Transverse colon (tissue), 4 donors: ENCODE measurements at regions not wholly inside any gene's neighbourhood (a gene's known extent, or its start where the extent isn't known, plus 50 kb on each side); places are given as distances from the start of the nearest gene placed in this dataset.
A peak's percentile ranks its signal among the peaks of the same experiment; 100 is the strongest.

ENCODE experiments used
- DNase-seq: peaks from one replicate; pipeline ENCODE4 v3.0.0-alpha.2; 2019
- H3K27ac ChIP-seq, 4 donors: fragments of 200-600 bp; sonication (generic); 2 replicates each; pipeline ENCODE4 v1.5.1; 2016 to 2018; ENCODE audit warnings: inconsistent platforms in 4 of 4
- H3K27me3 ChIP-seq: fragments of 200-600 bp; sonication (generic); 2 replicates; pipeline ENCODE4 v1.5.1; 2017; ENCODE audit warnings: inconsistent platforms
- H3K36me3 ChIP-seq, 4 donors: fragments of 200-600 bp; sonication (generic); 2 replicates each; pipeline ENCODE4 v1.5.1; 2017 to 2019; ENCODE audit warnings: inconsistent platforms in 4 of 4
- H3K4me1 ChIP-seq, 4 donors: fragments of 200-600 bp; sonication (generic); 2 replicates each; pipeline ENCODE4 v1.5.1; 2017 to 2020; ENCODE audit warnings: inconsistent platforms in 4 of 4
- H3K4me3 ChIP-seq, 4 donors: fragments of 200-600 bp; sonication (generic); 1 replicate in 1 of 4; 2 replicates in 3 of 4; pipeline versions ENCODE4 v1.5.1 to v1.6.1; 2017 to 2019; ENCODE audit warnings: inconsistent platforms in 4 of 4
- H3K9me3 ChIP-seq, 2 donors: fragments of 200-600 bp; sonication (generic); 2 replicates each; pipeline ENCODE4 v1.5.1; 2017 to 2019; ENCODE audit warnings: inconsistent platforms in 2 of 2
- CTCF ChIP-seq, 5 experiments: fragments of 200-600 bp in 3 of 5; fragments of 450-650 bp in 2 of 5; sonication (generic) in 3 of 5; IDR thresholded peaks; 1 replicate in 2 of 5; 2 replicates in 3 of 5; pipeline ENCODE4 v1.5.1; 2016 to 2017; ENCODE audit warnings: antibody characterized with exemption in 5 of 5, inconsistent platforms in 3 of 5, mild to moderate bottlenecking in 2 of 5, moderate library complexity in 1 of 5
- EP300 ChIP-seq: sonication (generic); formaldehyde crosslinking; IDR thresholded peaks from one replicate; pipeline ENCODE4 v1.6.1; 2017; ENCODE audit warnings: antibody characterized with exemption, low read depth
- POLR2A ChIP-seq: fragments of 450-650 bp; IDR thresholded peaks from one replicate; pipeline ENCODE4 v1.6.1; 2016; ENCODE audit warnings: antibody characterized with exemption, mild to moderate bottlenecking, moderate library complexity
- POLR2AphosphoS5 ChIP-seq, 3 donors: sonication (generic); formaldehyde crosslinking; IDR thresholded peaks; one replicate each; pipeline ENCODE4 v1.6.1; 2016; ENCODE audit warnings: antibody characterized with exemption in 3 of 3
- WGBS, 2 donors: methylation state at CpG; one replicate each; pipeline ENCODE4 v1.1.5; 2018; ENCODE audit warnings: low coverage in 1 of 2; 5-methylcytosine and 5-hydroxymethylcytosine counted together
- in situ Hi-C, 4 donors: fragments of 200-750 bp; cut with MboI; loops; one replicate each; pipeline versions ENCODE4 v1.15.0 to v1.15.1; 2017; ENCODE audit warnings: low sequenced_read_pairs in 3 of 4, low pct_ligation_motif_present in 1 of 4, low pct_unique_long_range_greater_than_20kb in 1 of 4
- intact Hi-C: fragments of 100-400 bp; cut with DNase I; formaldehyde crosslinking; loops from one replicate; pipeline ENCODE4 v1.15.1; 2023; ENCODE audit warnings: low total_unique reads

- TF ChIP-seq CTCF (IDR thresholded peaks at IDR 0.05) (no peak), POLR2AphosphoS5 (IDR thresholded peaks at IDR 0.05) (no peak), EP300 (no peak), POLR2A (no peak)
- peaks cover 0 to 3% (median 0%) of the 10 kb centered on the region in 4 donors for H3K4me1 ChIP-seq
- intact Hi-C loops = no loop called here
- WGBS, 2 donors = 24 to 40% methylated on average over 1 to 4 of the region's 4 CpGs
- H3K4me3 ChIP-seq = no peak overlapping the region
- no peak for DNase-seq
- in situ Hi-C loops = no loop called here
- H3K9me3 ChIP-seq = no peaks in the 10 kb centered on the region
- no peaks in the 10 kb centered on the region for H3K36me3 ChIP-seq
- peak overlapping the region in 2 of 4 donors; percentile 26 to 30 for H3K27ac ChIP-seq
- H3K27me3 ChIP-seq = no peaks in the 10 kb centered on the region
These were observed 210.4 kb upstream of the HCCS start for GRCh38 chrX:10900585-10901289.

GRCh38 chrX:10901290-10901633, 209.9 kb upstream of the HCCS start:
- in situ Hi-C loops = no loop called here
- Histone ChIP-seq H3K9me3 (no peaks in the 10 kb centered on the region), H3K4me3 (no peak overlapping the region), H3K4me1 (peaks cover 0 to 3% (median 0%) of the 10 kb centered on the region in 4 donors), H3K27ac (peak overlapping the region in 2 of 4 donors; percentile 26 to 30), H3K27me3 (no peaks in the 10 kb centered on the region), H3K36me3 (no peaks in the 10 kb centered on the region)
- 17% methylated on average over 1 of the region's 1 CpG; no CpG with 5 or more reads in 1 of the 2 donors for WGBS, 2 donors
- intact Hi-C loops = no loop called here
- DNase-seq = no peak
- TF ChIP-seq POLR2AphosphoS5 (IDR thresholded peaks at IDR 0.05) = no peak
- no peak for TF ChIP-seq EP300
- no peak for TF ChIP-seq CTCF (IDR thresholded peaks at IDR 0.05)
- TF ChIP-seq POLR2A = no peak

GRCh38 chrX:10902001-10902400, 209.1 kb upstream of the HCCS start:
- DNase-seq = no peak
- Histone ChIP-seq H3K27me3 (no peaks in the 10 kb centered on the region), H3K4me3 (no peak overlapping the region), H3K36me3 (no peaks in the 10 kb centered on the region), H3K9me3 (no peaks in the 10 kb centered on the region), H3K4me1 (peaks cover 0 to 3% (median 0%) of the 10 kb centered on the region in 4 donors), H3K27ac (no peak overlapping the region)
- no peak for TF ChIP-seq CTCF (IDR thresholded peaks at IDR 0.05)
- no peak for TF ChIP-seq POLR2A
- WGBS, 2 donors = 60 to 67% methylated on average over 1 to 2 of the region's 2 CpGs
- intact Hi-C loops = no loop called here
- in situ Hi-C loops = no loop called here

- DNase-seq = no peak
- in situ Hi-C loops (no loop called here), intact Hi-C loops (no loop called here)
- Histone ChIP-seq H3K4me1 (peaks cover 0 to 3% (median 0%) of the 10 kb centered on the region in 4 donors), H3K27ac (no peak overlapping the region), H3K4me3 (no peak overlapping the region), H3K9me3 (no peaks in the 10 kb centered on the region), H3K27me3 (no peaks in the 10 kb centered on the region), H3K36me3 (no peaks in the 10 kb centered on the region)
- TF ChIP-seq EP300 (no peak), POLR2AphosphoS5 (IDR thresholded peaks at IDR 0.05) (no peak), CTCF (IDR thresholded peaks at IDR 0.05) (no peak), POLR2A (no peak)
These were observed 207.6 kb upstream of the HCCS start for GRCh38 chrX:10903523-10903922.
